GM23248 (cell line): ENCODE measurements at regions not wholly inside any gene's neighbourhood (a gene's known extent, or its start where the extent isn't known, plus 50 kb on each side); places are given as distances from the start of the nearest gene placed in this dataset.

Source experiments
- EZH2 ChIP-seq: fragments of 200-600 bp; sonication (generic); IDR thresholded peaks from 2 replicates; pipeline ENCODE4 v1.6.1; 2018; ENCODE audit warnings: antibody characterized with exemption, mild to moderate bottlenecking; ENCODE audit not compliant: insufficient read depth, poor library complexity, severe bottlenecking
- EZH2phosphoT487 ChIP-seq: fragments of 200-600 bp; sonication (generic); IDR thresholded peaks from 2 replicates; pipeline ENCODE4 v1.6.1; 2018; ENCODE audit warnings: antibody characterized with exemption, moderate library complexity, mild to moderate bottlenecking, low read depth; ENCODE audit not compliant: insufficient read depth

GRCh38 chr1:108075055-108075454, 110.1 kb upstream of the VAV3 start:
- no peak for TF ChIP-seq EZH2phosphoT487
- no peak for TF ChIP-seq EZH2
